IPS DF 19.7 (cell line): ENCODE measurements at regions not wholly inside any gene's neighbourhood (a gene's known extent, or its start where the extent isn't known, plus 50 kb on each side); places are given as distances from the start of the nearest gene placed in this dataset.
"Not testable (repeated sequence)": the region's sequence is repeated elsewhere in the genome, so short reads cannot be mapped to it uniquely, and the experiment has no call there.

Experiments used
- DNase-seq: peaks from one replicate; pipeline ENCODE4 v3.0.0-alpha.2; 2013; ENCODE audit warnings: low read depth, low spot score

DNA sequence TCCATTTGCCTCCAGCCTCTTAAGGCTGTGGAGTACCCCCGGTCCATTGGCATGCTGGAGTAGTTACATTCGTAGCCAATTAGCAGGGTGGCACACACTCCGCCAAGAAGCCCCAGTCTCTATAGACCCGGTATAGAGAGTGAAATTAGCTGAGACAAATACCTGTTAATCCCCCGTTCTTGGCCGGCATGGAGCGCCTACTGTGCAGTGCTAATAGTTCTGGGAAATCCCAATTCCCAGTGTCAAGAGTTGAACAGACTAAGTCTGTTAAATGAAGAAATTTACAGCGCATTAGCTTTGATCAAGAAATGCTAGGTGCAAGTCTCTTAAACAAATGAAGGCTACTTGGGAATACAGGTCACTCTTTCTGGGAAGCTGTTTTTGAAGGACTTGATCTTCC is 127.8 kb upstream of the ARX start:
- DNase-seq = no peak

DNA sequence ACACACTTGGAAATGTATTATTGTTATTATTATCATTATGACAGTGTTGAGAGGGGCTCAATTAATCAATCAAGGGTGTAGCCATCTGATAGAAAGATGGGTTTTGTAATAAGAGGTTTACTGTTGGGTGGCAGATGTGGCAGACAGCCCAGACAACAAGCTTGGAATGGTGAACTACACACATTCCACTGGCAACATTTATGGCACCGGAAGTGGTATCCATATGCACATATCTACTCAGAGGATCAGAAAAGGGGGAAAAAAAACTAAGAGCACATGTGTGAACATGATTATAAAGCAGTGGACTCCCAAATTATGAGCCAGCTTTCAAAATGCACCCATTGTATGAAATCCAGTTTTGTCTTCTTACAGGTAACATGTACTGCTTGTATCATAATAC is 125.9 kb upstream of the ARX start:
- no peak for DNase-seq

GRCh38 chrX:25131055-25131454 is 115.3 kb upstream of the ARX start:
- no peak for DNase-seq

DNA sequence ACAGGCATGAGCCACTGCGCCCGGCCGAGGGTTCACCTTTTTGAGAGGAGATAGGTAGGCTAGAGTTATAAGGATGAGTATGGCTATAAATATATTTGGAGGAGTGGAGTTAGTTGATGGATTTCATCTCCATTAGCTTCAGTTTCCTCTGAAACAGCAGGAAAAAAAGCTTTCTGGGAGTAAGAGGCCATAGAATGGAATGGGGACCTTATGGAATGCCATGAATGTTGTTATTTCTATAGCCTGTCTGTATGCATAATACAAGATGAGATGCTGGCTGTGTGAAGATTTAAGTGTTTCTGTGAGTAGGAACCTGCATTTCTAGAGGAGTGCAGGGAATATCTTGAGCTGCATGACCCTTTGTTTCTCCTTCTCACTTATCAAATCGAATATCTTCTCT is 114.9 kb upstream of the ARX start:
- no peak for DNase-seq

DNA sequence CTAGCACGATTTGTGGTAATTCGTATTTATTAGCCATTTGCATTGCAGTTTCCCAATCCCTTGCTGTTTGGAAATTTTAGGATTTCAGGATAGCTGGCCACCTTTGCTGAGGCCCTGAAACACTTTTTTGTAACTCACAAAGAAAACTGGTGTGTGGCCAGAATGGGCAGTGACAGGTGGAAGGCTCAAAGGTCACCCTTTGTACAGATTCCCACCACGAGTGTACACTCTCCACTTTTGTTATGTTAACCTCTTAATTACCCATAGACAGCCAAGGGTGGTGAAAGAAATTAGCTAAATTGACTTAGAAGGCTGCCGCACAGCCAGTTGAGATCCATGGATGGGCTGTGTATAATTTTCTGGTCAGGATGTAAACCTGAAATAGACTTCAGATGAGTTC is 109.7 kb upstream of the ARX start:
- no peak for DNase-seq

- DNase-seq = no peak
Observed at GRCh38 chrX:25124391-25124790, 108.6 kb upstream of the ARX start.

DNA sequence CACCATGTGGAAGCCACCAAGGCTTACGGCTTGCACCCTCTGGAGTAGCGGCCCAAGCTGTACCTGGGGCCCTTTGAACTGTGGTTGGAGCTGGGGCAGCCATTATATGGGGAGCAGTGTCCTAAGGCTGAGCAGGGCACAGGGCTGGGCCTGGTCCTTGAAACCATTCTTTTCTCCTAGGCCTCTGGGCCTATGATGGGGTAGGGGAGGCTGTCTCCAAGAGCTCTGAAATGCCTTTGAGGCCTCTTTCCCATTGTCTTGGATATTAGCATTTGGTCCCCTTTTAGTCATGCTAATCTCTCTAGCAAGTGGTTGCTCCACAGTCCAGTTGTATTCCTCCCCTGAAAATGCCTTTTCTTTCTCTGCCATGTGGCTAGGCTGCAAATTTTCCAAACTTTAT is 96.4 kb upstream of the ARX start:
- DNase-seq = no peak

DNA sequence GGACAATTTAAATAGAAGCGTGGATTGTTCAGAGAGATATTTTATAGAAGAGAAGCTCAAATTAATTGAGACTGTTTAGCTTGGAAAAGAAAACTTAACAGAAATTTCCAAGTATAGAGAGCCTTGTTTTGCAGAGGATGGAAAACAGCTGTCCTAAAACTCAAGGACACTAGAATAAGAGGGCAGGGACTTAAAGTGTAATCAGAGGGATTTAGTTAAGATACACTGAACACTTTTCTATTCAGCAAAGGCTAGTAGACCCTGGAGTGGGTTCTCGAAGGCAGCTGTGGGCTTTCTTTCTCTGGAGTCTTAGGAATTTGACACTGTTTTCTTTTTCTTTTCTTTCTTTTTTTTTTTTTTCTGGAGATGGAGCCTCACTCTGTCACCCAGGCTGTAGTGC is 92.7 kb upstream of the ARX start:
- no peak for DNase-seq

DNA sequence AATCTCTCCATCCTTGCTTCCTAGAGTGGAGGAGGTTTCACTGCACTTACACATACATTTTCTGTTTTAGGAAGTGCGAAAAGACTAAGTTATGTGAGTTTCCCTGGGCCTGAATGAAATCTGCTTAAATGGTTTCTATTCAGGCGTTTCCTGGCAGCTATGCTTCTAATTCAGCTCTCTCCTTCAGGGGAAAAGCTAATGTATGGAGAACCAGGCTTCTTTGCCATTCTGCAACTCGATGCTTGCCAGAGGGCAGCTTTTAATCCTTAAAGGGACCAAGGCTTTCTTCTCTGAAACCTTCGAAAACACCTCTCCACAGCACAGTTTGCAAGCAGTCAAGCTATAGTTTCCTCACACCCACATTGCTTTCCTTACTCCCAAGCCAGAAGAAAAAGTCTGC is 89.5 kb upstream of the ARX start:
- no peak for DNase-seq

DNA sequence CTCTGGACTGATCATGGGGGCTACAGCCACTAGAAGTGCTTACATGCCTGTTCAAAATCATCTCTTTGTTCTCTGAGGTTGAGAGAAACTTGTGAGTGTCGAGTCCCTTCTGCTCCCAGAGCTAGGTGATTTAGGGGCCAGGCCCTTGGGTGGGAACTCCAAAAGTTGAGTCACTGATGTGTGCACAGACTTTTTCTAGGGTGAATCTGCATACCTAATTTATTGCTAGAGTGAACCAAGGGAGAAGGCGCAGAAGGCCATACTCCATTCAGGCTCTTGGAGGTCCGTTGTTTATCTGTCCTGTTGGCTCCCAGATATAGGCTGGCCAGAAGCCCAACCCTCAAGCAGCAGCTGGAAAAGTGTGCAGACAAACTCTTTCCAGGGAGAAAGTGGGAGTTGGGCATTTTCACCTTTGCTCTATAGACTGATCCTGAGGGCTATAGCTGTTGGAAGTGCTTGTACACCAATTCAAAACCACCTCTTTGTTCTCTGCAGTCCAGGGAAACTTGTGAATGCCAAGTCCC is 80.8 kb upstream of the ARX start:
- no peak for DNase-seq

GRCh38 chrX:25091152-25091551 is 75.4 kb upstream of the ARX start:
- not testable (repeated sequence) for DNase-seq

DNA sequence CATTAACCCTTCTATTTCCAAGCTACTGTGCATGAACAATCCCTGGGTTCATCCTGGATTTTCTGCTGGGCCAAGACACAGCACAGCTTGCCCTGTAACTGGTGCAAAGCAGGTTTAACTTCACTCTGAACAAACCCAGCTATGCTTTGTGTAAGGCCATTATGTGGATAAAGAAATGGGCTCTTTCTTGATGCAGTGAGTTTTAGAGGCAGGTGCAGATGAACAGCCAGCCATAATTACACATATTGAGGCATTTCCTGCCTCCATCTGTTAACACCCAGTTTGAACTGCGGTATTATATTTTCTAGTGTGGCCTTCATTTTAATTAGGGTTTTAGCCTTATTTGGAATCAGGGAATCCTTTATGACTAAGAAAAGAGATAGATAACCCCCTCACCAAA is 68.7 kb upstream of the ARX start:
- no peak for DNase-seq

GRCh38 chrX:25083661-25084060 is 67.9 kb upstream of the ARX start:
- DNase-seq = no peak

DNA sequence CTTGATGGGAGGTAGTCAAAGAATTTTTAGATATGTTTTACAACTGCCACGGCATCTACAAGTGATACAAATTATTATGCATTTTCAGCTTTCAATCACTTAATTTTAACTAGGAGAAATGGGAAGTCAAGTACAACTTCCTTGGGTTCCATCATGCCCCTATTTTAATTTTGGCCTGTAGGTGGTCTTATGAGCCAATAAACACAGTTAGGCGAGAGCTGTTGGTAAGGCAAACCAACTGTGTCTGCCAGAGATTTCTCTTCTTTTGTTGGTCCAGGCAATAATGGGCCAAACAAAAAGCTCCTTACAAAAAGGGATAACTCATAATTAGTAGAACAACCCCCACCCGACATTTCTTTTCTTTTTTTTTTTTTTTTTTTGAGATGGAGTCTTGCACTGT is 63.3 kb upstream of the ARX start:
- DNase-seq = no peak

DNA sequence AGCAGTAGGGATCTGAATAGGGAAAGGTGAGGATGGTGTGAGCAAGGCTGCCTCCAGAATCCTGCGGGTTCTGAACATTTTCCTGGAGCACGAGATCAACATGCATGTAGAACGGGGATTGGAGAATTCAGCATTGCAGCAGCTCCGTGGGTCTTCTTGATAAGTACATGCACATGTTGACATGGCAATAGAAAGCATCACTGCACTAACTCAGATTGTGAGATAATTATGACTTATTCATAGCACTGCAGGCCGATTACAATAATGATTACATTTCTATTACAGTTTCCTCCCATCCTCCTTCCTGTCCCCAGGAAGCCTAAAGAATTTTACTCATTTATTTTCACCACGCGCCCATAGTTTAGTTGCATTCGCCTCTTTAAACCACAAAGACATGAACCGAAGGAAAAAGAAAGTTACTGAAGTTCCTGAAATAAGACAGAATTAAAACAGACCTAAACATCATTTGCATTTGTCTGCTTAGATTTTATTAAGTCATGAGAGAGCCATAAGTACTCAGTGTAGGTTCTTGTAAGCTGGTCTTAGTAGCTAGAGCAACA is 61.3 kb upstream of the ARX start:
- no peak for DNase-seq

DNA sequence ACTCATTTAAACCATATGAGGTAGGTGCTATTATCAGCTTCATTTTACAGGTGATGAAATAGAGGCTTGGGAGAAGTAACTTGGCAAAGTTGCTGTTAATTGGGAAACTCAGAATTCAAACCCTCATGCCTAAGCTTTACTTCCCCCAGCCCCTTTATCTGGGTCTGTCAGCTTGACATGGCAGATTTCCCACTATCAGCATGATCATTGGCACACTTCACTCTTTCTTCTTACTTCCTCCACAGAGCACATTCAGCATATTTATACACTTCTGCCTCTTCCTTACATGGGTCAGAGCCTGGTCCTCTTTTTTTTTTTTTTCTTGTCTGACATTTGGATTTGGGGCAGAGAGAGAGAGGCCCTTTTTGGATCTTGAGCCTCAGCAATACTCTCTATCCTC is 56.5 kb upstream of the ARX start:
- no peak for DNase-seq

- no peak for DNase-seq
Observed at GRCh38 chrX:25070038-25070437, 54.3 kb upstream of the ARX start.

DNA sequence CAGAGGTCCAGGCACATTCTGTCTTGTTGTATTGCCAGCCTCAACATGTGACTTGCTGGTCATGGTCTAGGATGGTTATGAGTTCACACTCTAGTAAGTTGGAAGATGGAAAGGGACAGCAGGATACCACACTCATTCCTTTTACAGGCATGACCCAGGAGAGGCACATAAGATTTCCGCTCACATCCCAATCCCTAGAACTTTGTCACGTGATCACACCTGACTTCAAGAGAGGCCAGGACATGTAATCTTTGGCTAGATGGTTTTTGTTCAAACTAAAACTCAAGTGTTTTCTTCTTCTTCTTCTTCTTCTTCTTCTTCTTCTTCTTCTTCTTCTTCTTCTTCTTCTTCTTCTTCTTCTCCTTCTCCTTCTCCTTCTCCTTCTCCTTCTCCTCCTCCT is 53.4 kb upstream of the ARX start:
- DNase-seq = no peak

DNA sequence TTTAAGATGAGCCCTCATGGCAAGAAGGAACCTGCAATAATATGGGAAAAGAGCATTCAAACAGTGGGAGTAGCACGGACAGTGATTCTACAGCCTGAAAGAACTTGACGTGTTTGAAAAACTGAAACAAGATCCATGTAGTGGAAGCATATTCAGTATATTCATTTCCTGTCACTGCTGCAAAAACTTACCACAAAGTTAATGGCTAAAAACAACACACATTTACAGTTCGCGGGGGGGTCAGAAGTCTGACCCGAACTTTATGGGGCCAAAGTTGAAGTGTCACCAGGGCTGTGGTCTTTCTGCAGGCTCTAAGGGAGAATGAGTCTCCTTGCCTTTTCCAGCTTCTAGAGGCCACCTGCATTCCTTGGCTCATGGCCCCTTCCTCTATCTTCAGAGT is 52.6 kb upstream of the ARX start:
- DNase-seq = no peak

GRCh38 chrX:25067271-25068172 is 51.8 kb upstream of the ARX start:
- DNase-seq = no peak

GRCh38 chrX:25066131-25066530 is 50.4 kb upstream of the ARX start:
- DNase-seq = no peak
